ENCODE measurements at regions not wholly inside any gene's neighbourhood (a gene's known extent, or its start where the extent isn't known, plus 50 kb on each side); places are given as distances from the start of the nearest gene placed in this dataset.

DNA sequence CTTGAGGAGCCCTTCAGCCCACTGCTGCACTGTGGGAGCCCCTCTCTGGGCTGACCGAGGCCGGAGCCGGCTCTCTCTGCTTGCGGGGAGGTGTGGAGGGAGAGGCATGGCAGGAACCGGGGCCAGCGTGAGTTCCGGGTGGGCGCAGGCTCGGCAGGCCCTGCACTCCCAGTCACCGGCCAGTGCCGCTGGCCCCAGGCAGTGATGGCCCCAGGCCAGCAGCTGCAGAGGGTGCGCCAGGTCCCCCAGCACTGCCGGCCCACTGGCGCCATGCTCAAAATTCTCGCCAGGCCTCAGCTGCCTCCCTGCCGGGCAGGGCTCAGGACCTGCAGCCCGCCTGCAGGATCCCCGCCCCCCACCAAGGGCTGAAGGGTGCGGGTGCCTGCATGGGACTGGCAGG is 128.4 kb upstream of the STARD3NL start:
- Histone ChIP-seq H3K4me3 (ENCODE audit: low read length, poor library complexity, severe bottlenecking) (no peak overlapping the region), H3K9me3 (ENCODE audit: insufficient read depth, low read depth, low read length) (no peaks in the 10 kb centered on the region), H3K4me1 (ENCODE audit: insufficient read depth, low read length, poor library complexity, severe bottlenecking) (no peaks in the 10 kb centered on the region), H3K9ac (ENCODE audit: low read depth, low read length, poor library complexity, severe bottlenecking) (no peak overlapping the region), H3K36me3 (ENCODE audit: insufficient read depth, low read length) (no peaks in the 10 kb centered on the region), H3F3A (ENCODE audit: low read depth) (no peaks in the 10 kb centered on the region), H3K79me2 (ENCODE audit: insufficient read depth, low read length) (no peaks in the 10 kb centered on the region), H3K4me2 (ENCODE audit: low read depth, low read length, poor library complexity, severe bottlenecking) (no peak overlapping the region), H3K27me3 (ENCODE audit: insufficient read depth, low read length, poor library complexity, severe bottlenecking) (no peaks in the 10 kb centered on the region), H2AFZ (ENCODE audit: low read length) (no peak overlapping the region), H3K9me2 (replicated peaks; ENCODE audit: low read depth, low read length) (no peaks in the 10 kb centered on the region), H4K20me1 (ENCODE audit: insufficient read depth, low read length, poor library complexity, severe bottlenecking) (no peaks in the 10 kb centered on the region)
- no peak for TF ChIP-seq EZH2phosphoT487 (IDR thresholded peaks at IDR 0.05; ENCODE audit: borderline replicate concordance)
- TF ChIP-seq, protein P1, sequence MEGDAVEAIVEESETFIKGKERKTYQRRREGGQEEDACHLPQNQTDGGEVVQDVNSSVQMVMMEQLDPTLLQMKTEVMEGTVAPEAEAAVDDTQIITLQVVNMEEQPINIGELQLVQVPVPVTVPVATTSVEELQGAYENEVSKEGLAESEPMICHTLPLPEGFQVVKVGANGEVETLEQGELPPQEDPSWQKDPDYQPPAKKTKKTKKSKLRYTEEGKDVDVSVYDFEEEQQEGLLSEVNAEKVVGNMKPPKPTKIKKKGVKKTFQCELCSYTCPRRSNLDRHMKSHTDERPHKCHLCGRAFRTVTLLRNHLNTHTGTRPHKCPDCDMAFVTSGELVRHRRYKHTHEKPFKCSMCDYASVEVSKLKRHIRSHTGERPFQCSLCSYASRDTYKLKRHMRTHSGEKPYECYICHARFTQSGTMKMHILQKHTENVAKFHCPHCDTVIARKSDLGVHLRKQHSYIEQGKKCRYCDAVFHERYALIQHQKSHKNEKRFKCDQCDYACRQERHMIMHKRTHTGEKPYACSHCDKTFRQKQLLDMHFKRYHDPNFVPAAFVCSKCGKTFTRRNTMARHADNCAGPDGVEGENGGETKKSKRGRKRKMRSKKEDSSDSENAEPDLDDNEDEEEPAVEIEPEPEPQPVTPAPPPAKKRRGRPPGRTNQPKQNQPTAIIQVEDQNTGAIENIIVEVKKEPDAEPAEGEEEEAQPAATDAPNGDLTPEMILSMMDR (conservative IDR thresholded peaks at IDR 0.05; ENCODE audit: low read length): no peak

DNA sequence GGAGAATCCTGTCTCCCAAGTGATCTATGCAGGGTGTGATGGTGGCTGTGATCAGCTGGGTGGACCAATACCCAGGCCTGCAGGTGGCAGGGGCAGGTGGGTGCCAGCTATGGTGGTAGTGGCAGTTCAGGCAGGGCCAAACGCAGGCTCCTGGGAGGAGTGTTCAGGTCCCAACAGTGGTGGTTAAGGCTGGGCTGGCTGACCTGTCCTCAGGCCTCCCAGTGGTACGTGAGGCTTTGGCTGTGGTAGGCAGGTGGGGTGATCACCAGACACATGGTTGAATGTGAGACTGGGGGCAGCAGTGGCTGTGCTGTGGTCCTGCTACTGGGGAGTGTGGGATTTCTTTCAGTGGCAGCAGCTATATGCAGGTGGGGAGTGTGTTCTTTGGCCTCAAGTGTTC is 126.7 kb upstream of the STARD3NL start:
- Histone ChIP-seq H3K9me2 (replicated peaks; ENCODE audit: low read depth, low read length) (no peaks in the 10 kb centered on the region), H2AFZ (ENCODE audit: low read length) (no peak overlapping the region), H3K4me1 (ENCODE audit: insufficient read depth, low read length, poor library complexity, severe bottlenecking) (no peaks in the 10 kb centered on the region), H3K27me3 (ENCODE audit: insufficient read depth, low read length, poor library complexity, severe bottlenecking) (no peaks in the 10 kb centered on the region), H4K20me1 (ENCODE audit: insufficient read depth, low read length, poor library complexity, severe bottlenecking) (no peaks in the 10 kb centered on the region), H3K4me2 (ENCODE audit: low read depth, low read length, poor library complexity, severe bottlenecking) (no peak overlapping the region), H3K36me3 (ENCODE audit: insufficient read depth, low read length) (no peaks in the 10 kb centered on the region), H3K4me3 (ENCODE audit: low read length, poor library complexity, severe bottlenecking) (no peak overlapping the region), H3K79me2 (ENCODE audit: insufficient read depth, low read length) (no peaks in the 10 kb centered on the region), H3F3A (ENCODE audit: low read depth) (no peaks in the 10 kb centered on the region), H3K9ac (ENCODE audit: low read depth, low read length, poor library complexity, severe bottlenecking) (no peak overlapping the region), H3K9me3 (ENCODE audit: insufficient read depth, low read depth, low read length) (no peaks in the 10 kb centered on the region)
- TF ChIP-seq, protein P1 (conservative IDR thresholded peaks at IDR 0.05; ENCODE audit: low read length): no peak
- no peak for TF ChIP-seq EZH2phosphoT487 (IDR thresholded peaks at IDR 0.05; ENCODE audit: borderline replicate concordance)

DNA sequence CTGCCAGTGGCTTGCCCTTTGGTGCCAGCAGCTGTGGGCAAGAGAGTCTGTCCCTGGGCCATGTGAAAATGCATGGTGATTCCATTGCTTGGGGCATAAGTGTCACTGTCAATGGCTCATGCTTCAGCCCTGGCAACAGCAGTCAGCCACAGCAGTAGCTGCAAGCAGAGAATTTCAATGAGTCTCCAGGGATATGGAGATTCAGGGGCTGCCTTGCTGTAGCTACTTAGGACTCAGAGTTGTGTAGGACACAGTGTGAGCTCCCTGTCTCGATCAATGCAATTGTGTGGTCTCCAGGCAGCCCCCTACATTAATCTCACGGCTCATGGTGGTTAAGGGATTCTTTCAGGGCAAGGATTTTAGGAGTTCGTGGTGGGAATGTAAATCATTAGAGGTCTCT is 126.3 kb upstream of the STARD3NL start:
- no peaks in the 10 kb centered on the region for H3K36me3 ChIP-seq (ENCODE audit: insufficient read depth, low read length)
- no peaks in the 10 kb centered on the region for H4K20me1 ChIP-seq (ENCODE audit: insufficient read depth, low read length, poor library complexity, severe bottlenecking)
- no peaks in the 10 kb centered on the region for H3K79me2 ChIP-seq (ENCODE audit: insufficient read depth, low read length)
- TF ChIP-seq EZH2phosphoT487 (IDR thresholded peaks at IDR 0.05; ENCODE audit: borderline replicate concordance): no peak
- TF ChIP-seq, protein P1 (conservative IDR thresholded peaks at IDR 0.05; ENCODE audit: low read length): no peak
- H3K4me1 ChIP-seq (ENCODE audit: insufficient read depth, low read length, poor library complexity, severe bottlenecking): no peaks in the 10 kb centered on the region
- H3K9me3 ChIP-seq (ENCODE audit: insufficient read depth, low read depth, low read length): no peaks in the 10 kb centered on the region
- no peak overlapping the region for H3K4me2 ChIP-seq (ENCODE audit: low read depth, low read length, poor library complexity, severe bottlenecking)
- H3K4me3 ChIP-seq (ENCODE audit: low read length, poor library complexity, severe bottlenecking): no peak overlapping the region
- H2AFZ ChIP-seq (ENCODE audit: low read length): no peak overlapping the region
- H3K9ac ChIP-seq (ENCODE audit: low read depth, low read length, poor library complexity, severe bottlenecking): no peak overlapping the region
- no peaks in the 10 kb centered on the region for H3K27me3 ChIP-seq (ENCODE audit: insufficient read depth, low read length, poor library complexity, severe bottlenecking)
- no peaks in the 10 kb centered on the region for H3K9me2 ChIP-seq (replicated peaks; ENCODE audit: low read depth, low read length)
- no peaks in the 10 kb centered on the region for H3F3A ChIP-seq (ENCODE audit: low read depth)
